Right lung (tissue), 2 donors: ENCODE measurements at regions not wholly inside any gene's neighbourhood (a gene's known extent, or its start where the extent isn't known, plus 50 kb on each side); places are given as distances from the start of the nearest gene placed in this dataset.
A peak's percentile ranks its signal among the peaks of the same experiment; 100 is the strongest.
"Not testable (repeated sequence)": the region's sequence is repeated elsewhere in the genome, so short reads cannot be mapped to it uniquely, and the experiment has no call there.

Source experiments
- DNase-seq, 2 donors: peaks; one replicate each; pipeline ENCODE4 v3.0.0-alpha.2; 2013

DNA sequence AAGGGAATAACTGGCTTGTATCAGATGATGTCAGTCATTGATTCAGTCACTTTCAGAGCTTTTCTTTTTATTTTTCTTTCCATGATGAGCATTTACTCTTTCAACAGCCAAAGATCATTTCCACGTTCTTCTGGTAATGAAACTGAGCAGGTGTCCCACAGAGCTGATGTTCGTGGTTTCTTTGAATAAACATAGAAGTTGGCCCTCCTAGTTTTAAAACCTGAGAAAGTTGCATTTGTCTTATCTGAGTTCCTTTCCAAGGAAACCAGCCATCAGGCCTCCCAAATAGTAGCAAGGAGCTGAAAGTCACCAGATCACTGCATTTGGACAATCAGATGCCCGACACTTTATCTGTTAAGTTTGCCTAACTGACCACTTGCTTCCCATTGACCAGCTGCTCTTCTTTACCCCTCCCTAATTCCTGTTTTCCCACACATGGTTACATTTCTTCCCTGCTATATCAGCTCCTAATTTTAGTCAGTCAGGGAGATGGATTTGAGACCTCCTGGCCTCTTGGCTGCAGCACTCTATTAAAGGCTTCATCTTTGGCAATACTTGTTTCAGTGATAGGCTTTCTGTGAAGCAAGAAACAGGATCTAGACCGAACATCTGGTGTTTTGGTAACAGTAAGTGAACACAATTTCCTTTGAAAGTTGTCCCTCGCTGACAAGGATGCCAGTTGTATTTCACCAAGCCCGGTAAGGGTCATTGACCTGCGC lies 420.8 kb downstream of the CHSY3 start:
- DNase-seq, result no peak

DNA sequence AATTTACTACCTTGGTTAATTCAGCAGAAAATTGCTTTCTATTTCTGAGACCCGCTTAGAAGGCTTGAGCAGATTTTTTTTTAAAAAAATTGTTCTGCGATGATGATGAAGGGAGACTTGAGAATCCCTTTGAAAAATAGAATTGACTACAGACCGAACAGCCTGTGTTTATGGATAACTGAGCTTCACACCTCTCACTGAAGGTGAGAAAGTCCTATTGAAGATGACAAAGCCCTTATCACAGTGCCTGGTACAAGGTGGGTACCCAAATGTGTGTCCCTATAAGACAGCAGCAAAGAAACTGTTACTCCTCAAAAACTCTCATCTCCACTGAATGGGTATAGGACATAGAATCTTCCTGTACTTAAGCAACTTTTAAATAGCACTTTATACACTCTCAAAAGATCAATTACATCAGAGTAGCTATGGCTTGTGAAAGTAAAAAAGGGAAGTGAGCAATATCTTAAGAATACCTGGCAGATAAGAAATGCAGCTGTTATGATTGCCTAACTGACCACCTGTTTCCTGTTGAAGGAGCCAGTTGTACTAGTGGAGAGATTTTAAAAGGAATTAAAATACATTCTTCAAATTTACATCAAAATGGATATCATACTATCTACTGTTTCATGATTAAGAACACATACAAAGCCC lies 419.7 kb downstream of the CHSY3 start:
- peak in 1 of 2 donors; percentile 2 for DNase-seq

DNA sequence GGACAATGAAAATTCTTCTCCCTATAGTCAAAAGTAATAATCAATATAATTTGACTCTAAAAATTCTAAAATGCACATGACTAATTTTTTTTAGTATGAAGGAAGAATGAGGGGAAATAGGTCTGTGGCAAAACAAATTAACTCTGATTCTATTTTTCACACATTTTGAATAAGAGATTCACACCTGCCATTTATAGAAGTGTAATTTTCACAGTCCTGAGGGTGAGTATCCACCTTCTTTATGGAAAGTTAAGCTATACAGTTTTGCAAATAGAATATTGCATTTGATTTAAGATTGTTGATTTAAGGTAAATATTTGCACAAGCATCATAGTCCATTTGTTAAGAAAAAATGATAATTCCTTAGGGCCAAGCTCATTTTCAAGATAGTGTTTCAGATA lies 417.7 kb downstream of the CHSY3 start:
- no peak for DNase-seq

GRCh38 chr5:130316971-130317680 lies 412.9 kb downstream of the CHSY3 start:
- peak; percentile 3 to 7 for DNase-seq

GRCh38 chr5:130295235-130295634 lies 391.0 kb downstream of the CHSY3 start:
- DNase-seq, result no peak

DNA sequence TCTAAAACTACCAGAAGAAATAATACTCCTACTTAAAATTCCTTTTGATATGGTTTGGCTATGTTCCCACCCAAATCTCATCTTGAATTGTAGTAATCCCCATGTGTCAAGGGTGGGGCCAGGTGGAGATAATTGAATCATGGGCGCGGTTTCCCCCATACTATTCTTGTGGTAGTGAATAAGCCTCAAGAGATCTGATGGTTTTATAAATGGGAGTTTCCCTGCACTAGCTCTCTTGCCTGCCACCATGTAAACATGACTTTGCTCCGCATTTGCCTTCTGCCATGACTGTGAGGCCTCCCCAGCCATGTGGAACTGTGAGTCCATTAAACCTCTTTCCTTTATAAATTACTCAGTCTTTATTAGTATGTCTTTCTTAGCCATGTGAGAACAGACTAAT lies 390.5 kb downstream of the CHSY3 start:
- not testable (repeated sequence) for DNase-seq

DNA sequence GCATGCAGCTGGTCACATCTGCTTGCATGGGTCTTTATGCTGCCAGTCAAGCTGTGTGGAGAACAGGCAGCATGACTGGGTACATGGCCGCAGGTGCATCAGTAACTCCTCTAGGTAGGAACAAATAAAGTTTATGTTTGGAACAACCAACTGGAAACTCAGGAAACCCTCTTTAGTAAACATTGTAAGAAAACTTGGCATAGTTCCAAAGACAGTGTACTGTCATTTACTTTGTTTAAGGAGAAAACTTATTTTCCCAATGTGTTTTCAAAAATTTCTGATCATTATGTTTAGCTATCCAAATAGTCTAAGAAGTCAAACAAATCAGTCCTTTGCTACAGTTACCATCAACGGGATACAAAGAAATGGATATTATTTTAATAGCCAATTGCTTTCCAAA lies 386.0 kb downstream of the CHSY3 start:
- no peak for DNase-seq

DNA sequence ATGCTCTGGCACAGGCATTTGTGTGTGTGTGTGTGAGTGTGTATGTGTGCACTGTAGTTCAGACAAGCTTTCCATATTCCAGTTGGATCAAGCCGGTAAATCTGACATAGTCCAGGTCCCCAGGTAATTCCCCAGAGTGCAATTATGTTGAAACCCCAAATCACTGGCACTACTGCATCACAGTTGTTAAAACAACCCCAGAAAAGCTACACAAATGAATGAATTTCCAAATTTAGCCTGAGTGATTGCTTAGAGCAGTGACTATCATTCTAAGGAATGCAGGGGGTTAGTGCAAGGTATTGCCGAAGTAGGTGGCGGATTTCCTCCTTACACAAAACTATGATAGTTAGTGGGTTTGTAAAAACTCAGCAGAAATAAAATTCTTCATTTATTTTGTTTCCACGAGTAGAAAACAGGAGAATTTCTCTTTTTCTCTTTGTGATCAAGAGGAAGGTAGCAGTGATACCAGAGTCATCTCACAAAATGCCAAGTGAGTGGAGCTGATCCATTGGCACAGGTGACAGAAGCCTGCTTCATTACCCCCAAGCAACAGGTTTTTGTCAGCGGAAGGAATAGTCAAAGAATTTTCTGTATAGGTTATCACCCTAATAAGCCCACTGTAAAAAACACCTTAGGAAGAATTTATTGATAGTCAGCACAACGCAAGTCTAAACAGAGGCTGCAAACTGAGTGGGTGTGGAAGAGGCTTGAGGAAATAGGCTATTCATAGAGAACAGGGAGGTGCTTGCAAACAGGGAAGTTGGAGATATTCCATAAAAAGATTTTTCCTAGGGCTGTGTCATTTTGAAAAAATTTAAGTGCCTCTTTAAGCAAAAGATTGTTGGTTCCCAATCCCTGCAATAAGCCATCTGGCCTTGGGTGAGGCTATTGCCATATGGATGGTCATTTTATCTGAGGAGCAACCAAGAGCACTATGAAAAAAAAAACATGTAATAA lies 385.1 kb downstream of the CHSY3 start:
- DNase-seq, result no peak

DNA sequence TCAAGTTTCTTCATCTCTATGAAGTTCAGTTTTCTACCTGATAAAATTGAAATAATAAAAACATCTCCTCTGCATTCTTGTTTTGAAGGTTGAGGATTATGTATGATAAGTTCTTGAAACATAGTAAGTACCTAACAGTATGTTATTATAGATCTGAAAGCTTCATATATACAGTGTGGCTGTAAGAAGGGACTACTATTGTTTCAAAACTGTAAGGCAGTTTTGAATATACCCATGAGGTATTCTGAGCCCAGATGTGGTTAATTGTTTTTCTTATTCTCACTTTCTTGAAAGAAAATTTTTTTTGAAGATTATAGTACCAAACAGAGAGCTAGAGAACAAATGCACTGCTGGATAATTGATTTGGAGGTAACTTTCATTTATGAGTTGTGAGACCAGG lies 383.2 kb downstream of the CHSY3 start:
- DNase-seq, result no peak

GRCh38 chr5:130286971-130287370 lies 382.7 kb downstream of the CHSY3 start:
- no peak for DNase-seq

- no peak for DNase-seq
These were observed 377.8 kb downstream of the CHSY3 start for GRCh38 chr5:130282049-130282448.

- DNase-seq, result no peak
These were observed 376.4 kb downstream of the CHSY3 start for GRCh38 chr5:130280528-130281217.

- DNase-seq, result no peak
These were observed 375.1 kb downstream of the CHSY3 start for GRCh38 chr5:130279386-130279785.

DNA sequence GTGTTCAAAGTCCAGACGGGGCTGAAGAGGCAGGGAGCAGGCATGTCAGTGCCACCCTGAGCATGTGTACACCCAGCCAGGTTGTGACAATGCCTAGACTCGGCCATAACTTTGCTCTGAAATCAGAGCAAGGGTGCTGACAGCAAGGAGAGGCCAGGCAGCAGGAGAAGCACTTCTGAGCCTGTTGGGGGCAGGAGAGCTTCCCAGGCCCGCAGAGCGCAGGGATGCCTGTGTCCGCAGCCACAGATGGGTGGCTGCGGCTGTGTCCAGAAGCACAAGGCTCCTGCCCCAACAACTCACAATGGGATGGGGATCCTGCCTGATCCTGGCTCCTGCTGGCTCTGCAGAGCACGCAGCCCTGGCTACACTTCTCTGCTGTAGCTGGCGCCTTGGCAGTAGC lies 373.9 kb downstream of the CHSY3 start:
- no peak for DNase-seq

DNA sequence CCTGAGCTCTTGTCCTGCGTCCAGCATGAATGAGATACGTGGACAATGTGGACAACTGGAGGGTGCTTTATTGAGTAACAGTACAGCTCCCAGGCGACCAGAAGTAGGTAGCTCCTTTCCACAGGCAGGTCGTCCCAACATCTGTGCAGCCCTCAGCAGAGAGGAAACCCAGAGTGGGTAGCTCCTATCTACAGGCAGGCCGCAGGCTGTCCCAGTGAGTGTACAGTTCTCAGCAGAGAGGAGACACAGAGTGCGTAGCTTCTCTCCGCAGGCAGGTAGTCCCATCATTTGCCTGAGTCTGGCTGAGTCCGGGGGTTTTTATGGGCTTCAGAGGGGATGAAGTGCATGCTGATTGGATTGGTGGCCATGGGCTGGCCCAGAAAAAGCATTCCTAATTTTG lies 373.3 kb downstream of the CHSY3 start:
- no peak for DNase-seq

DNA sequence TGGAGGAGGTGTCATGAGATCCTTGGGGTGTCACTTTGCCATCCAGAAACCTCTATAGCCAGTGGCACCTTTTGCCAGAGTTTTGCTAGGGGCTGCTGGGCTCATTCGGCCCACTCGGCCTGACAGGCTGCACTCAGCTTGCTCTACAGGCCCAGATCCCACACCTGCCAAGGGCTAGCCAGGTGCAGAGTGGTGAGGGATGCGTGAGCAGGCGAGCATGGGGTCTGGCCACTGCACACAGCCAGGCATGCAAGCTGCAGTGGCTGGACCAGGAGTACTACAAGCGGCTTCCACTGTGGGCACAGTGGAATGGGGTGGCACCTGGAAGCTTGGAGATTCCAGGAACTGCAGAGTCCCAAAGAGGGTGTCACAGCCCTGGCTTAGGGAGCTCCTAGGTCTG lies 372.7 kb downstream of the CHSY3 start:
- DNase-seq, result no peak

- no peak for DNase-seq
These were observed 368.6 kb downstream of the CHSY3 start for GRCh38 chr5:130272837-130273236.

GRCh38 chr5:130270786-130271185 lies 366.5 kb downstream of the CHSY3 start:
- no peak for DNase-seq

GRCh38 chr5:130268489-130268888 lies 364.2 kb downstream of the CHSY3 start:
- no peak for DNase-seq

DNA sequence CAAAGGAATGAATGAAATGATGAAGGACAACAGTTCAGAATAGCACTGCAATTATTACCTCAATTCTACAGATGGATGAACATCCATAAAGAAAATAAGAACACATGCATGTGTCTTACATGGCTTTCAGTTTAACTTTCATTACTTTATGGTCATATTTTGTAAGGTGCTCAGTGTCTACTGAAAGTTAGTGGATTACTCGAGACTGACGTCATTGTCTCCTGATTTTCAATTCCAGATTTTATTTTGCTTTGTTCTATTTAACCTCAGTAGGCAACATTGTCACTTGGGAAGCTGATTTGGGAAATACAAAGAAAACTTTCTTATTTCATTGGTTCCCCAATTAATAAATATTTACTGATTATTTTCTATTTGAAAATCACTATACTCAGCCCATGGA lies 363.7 kb downstream of the CHSY3 start:
- DNase-seq, result no peak

DNA sequence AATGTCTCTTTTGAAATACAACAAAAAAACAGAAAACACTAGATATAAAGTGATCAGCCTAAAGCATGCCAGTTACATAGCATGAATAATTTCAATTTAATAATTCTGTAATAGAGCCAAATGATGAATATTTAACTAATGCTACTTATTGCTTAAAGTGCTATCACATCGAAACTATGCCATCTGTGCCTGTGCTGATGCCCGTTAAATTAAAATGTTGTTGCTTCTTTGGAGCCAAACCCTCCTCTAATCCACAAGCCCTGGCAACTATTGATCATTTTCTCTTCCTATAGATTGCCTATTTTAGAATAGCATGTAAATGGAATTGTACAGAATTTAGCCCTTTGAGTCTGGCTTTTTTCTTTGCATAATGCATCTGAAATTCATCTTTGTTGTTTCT lies 356.2 kb downstream of the CHSY3 start:
- DNase-seq, result no peak
